ENCODE measurements at regions not wholly inside any gene's neighbourhood (a gene's known extent, or its start where the extent isn't known, plus 50 kb on each side); places are given as distances from the start of the nearest gene placed in this dataset.

GRCh38 chrX:789096-789495, 158.5 kb downstream of the SHOX start:
- no peak for TF ChIP-seq CTCF (conservative IDR thresholded peaks at IDR 0.05; ENCODE audit: low read length)
- TF ChIP-seq EZH2phosphoT487 (IDR thresholded peaks at IDR 0.05; ENCODE audit: borderline replicate concordance), result no peak

Measured in Loucy (cell line).